ENCODE measurements at regions not wholly inside any gene's neighbourhood (a gene's known extent, or its start where the extent isn't known, plus 50 kb on each side); places are given as distances from the start of the nearest gene placed in this dataset.

GRCh38 chr3:177345049-177345972, 148.0 kb upstream of the TBL1XR1 start (continued):
- TF ChIP-seq PATZ1 (CRISPR knock-in tag; IDR thresholded peaks at IDR 0.05; ENCODE audit: borderline replicate concordance) (no peak; the same call in 1 of the 2 replicates), CREB5 (CRISPR knock-in tag; IDR thresholded peaks at IDR 0.05; ENCODE audit: low read depth) (no peak), CSDC2 (CRISPR knock-in tag; IDR thresholded peaks at IDR 0.05) (peak; percentile 81; the same call in 1 of the 2 replicates), ZNF70 (CRISPR knock-in tag; IDR thresholded peaks at IDR 0.05) (no peak), RARB (CRISPR knock-in tag; IDR thresholded peaks at IDR 0.05) (no peak), TCF4 (CRISPR knock-in tag; IDR thresholded peaks at IDR 0.05; ENCODE audit: borderline replicate concordance) (no peak), BACH2 (CRISPR knock-in tag; IDR thresholded peaks at IDR 0.05; ENCODE audit: borderline replicate concordance) (no peak), TOX (CRISPR knock-in tag; IDR thresholded peaks at IDR 0.05; ENCODE audit: borderline replicate concordance) (0 out of 2 replicates have a peak, but pooled peaks have one; percentile 47)

- no peak for TF ChIP-seq ZNF8 (CRISPR knock-in tag; IDR thresholded peaks at IDR 0.05)
- no peak; the same call in 2 of the 3 replicates for ATAC-seq
These were observed 148.8 kb upstream of the TBL1XR1 start for GRCh38 chr3:177345973-177346503.

GRCh38 chr3:177346878-177347277, 149.6 kb upstream of the TBL1XR1 start:
- ATAC-seq, result no peak
- no peak for TF ChIP-seq ZNF565 (CRISPR knock-in tag; conservative IDR thresholded peaks at IDR 0.05; ENCODE audit: low read depth)
- TF ChIP-seq RARB (CRISPR knock-in tag; IDR thresholded peaks at IDR 0.05), result no peak
- TF ChIP-seq TSHZ2 (CRISPR knock-in tag; IDR thresholded peaks at IDR 0.05), result no peak
- no peak for TF ChIP-seq ZFP3 (CRISPR knock-in tag; IDR thresholded peaks at IDR 0.05)
- TF ChIP-seq CREB5 (CRISPR knock-in tag; IDR thresholded peaks at IDR 0.05; ENCODE audit: low read depth), result no peak
- TF ChIP-seq BACH2 (CRISPR knock-in tag; IDR thresholded peaks at IDR 0.05; ENCODE audit: borderline replicate concordance), result no peak
- no peak for TF ChIP-seq TOX (CRISPR knock-in tag; IDR thresholded peaks at IDR 0.05; ENCODE audit: borderline replicate concordance)
- TF ChIP-seq ZC3H10 (CRISPR knock-in tag; IDR thresholded peaks at IDR 0.05), result no peak
- TF ChIP-seq ESRRG (CRISPR knock-in tag; IDR thresholded peaks at IDR 0.05), result no peak

- no peak for ATAC-seq
- TF ChIP-seq GLIS3 (CRISPR knock-in tag; IDR thresholded peaks at IDR 0.05), result no peak
- no peak for TF ChIP-seq BACH2 (CRISPR knock-in tag; IDR thresholded peaks at IDR 0.05; ENCODE audit: borderline replicate concordance)
- no peak for TF ChIP-seq SNAI2 (CRISPR knock-in tag; IDR thresholded peaks at IDR 0.05)
- TF ChIP-seq CSDC2 (CRISPR knock-in tag; IDR thresholded peaks at IDR 0.05), result no peak
- TF ChIP-seq PATZ1 (CRISPR knock-in tag; IDR thresholded peaks at IDR 0.05; ENCODE audit: borderline replicate concordance), result no peak
- no peak for TF ChIP-seq ARNTL (CRISPR knock-in tag; IDR thresholded peaks at IDR 0.05; ENCODE audit: borderline replicate concordance, low read depth)
- no peak for TF ChIP-seq TCF4 (CRISPR knock-in tag; IDR thresholded peaks at IDR 0.05; ENCODE audit: borderline replicate concordance)
- TF ChIP-seq PPARA (CRISPR knock-in tag; IDR thresholded peaks at IDR 0.05; ENCODE audit: borderline replicate concordance), result no peak
- no peak for TF ChIP-seq ZFP30 (CRISPR knock-in tag; IDR thresholded peaks at IDR 0.05)
- TF ChIP-seq ISL1 (CRISPR knock-in tag; IDR thresholded peaks at IDR 0.05), result no peak
- TF ChIP-seq ZNF70 (CRISPR knock-in tag; IDR thresholded peaks at IDR 0.05), result no peak
These were observed 150.3 kb upstream of the TBL1XR1 start for GRCh38 chr3:177347611-177348010.

Measured in SK-N-SH treated with all-trans-retinoic acid at 6 μM for 48 hours (cell line).